H54 (cell line): ENCODE measurements at regions not wholly inside any gene's neighbourhood (a gene's known extent, or its start where the extent isn't known, plus 50 kb on each side); places are given as distances from the start of the nearest gene placed in this dataset.
"Not testable (repeated sequence)": the region's sequence is repeated elsewhere in the genome, so short reads cannot be mapped to it uniquely, and the experiment has no call there.

Experiments used
- DNase-seq: peaks from one replicate; pipeline ENCODE4 v3.0.0; 2011; ENCODE audit warnings: low spot score, mixed read lengths; ENCODE audit not compliant: insufficient read length
- FAIRE-seq: peaks from 3 replicates; lab custom pipeline; 2011; peaks lifted over from hg19 to GRCh38; lab: Jason Lieb, UNC
- POLR2A ChIP-seq: IDR thresholded peaks from 2 replicates; pipeline ENCODE4 v1.6.1; 2011; ENCODE audit warnings: low read depth, mild to moderate bottlenecking, low read length

DNA sequence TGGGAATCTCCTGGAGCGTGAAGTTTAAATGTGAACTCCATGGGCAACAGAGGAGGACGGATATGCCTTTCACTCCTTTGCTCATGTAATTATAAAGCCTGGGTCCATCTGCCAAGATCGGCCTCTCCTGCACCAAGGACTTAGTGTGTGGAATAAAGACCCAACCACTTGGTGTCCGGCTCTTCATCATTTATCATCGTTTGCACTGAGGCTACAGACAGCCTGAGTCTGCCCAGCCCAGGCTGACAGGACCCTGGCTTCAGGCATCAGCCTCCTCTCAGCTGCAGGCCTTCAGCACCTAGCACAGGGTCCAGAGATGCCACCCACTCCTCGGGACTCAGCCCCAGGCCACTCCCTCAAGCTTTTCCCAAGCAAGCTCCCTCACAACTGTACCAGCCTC lies 206.8 kb upstream of the IPO5 start:
- FAIRE-seq (no peak), DNase-seq (no peak)
- TF ChIP-seq POLR2A, result no peak

- no peak for TF ChIP-seq POLR2A
- DNase-seq (peak; percentile 28), FAIRE-seq (peak; percentile 60)
Measured at GRCh38 chr13:97749174-97749573, 204.3 kb upstream of the IPO5 start.

DNA sequence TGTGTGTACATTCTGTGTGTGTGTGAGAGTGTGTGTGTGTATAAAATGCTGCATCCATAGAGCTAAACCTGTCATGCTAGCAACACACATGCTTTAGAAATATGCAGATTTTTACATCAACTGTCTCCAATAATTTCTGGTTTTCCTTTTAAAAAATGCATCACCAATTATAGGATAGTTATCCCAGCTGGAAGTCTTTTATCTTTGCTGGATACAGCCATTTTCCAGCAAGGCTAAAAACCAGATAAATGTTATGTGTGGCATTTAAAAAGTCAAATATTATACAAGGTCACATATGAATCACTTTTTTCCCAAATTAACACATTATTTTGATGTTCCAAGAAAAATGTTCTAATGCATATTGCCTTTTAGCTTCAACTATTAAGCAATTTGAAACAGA lies 202.0 kb upstream of the IPO5 start:
- DNase-seq (no peak), FAIRE-seq (no peak)
- TF ChIP-seq POLR2A, result no peak

DNA sequence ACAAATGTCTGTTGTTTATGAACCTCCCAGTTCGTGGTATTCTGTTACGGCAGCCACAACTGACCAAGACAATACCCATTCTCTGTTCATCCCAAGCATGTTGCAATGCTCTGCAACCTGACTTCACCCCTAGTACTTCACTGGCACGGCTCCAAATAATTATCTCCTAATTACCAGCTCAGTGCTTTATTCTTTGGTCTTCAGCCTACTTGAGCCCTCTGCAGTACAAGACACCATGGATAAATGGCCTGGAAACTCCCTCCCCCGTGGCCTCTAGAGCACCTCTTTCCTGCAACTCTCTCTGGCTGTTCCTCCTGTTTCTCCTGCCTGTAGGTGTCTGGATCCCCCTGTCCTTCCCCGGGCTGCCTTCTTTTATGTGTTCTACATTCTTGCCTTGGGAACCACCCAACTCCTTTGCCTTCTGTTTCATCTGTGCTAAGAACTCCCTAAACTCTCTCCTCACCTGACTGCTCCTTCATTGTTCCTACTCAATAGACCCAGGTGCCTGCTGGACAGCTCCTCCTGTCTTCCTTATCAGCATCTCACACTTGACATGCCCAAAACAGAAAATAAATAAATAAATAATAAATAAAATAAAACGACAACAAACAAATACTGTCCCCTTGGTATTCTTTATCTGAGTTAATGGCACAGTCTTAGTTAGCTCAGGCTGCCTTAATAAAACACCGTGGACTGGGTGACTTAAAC lies 200.4 kb upstream of the IPO5 start:
- no peak for TF ChIP-seq POLR2A
- DNase-seq, result no peak
- FAIRE-seq, result no peak

GRCh38 chr13:97753942-97754670 lies 199.4 kb upstream of the IPO5 start:
- DNase-seq (no peak), FAIRE-seq (no peak)
- TF ChIP-seq POLR2A, result no peak

DNA sequence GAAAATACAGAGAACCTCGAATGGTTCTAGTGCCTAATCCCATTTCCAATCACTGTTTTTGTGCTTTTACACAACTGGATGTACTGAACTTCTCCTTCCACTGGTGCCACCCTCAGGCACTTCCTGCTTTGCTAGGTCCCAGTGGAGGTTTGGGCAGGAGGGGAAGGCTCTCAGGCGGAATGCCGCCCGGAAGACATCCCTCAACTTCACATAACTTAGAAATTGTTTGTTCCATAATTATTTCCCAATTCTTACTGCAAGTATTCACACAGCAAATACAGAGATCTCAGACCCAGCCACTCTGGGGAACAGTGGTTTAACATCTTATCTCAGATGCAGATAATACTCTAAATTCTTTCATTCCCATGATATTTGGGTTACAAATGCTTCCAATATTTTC lies 195.7 kb upstream of the IPO5 start:
- TF ChIP-seq POLR2A, result no peak
- FAIRE-seq (no peak), DNase-seq (no peak)

GRCh38 chr13:97758317-97758716 lies 195.2 kb upstream of the IPO5 start:
- no peak for TF ChIP-seq POLR2A
- no peak for FAIRE-seq
- no peak for DNase-seq

DNA sequence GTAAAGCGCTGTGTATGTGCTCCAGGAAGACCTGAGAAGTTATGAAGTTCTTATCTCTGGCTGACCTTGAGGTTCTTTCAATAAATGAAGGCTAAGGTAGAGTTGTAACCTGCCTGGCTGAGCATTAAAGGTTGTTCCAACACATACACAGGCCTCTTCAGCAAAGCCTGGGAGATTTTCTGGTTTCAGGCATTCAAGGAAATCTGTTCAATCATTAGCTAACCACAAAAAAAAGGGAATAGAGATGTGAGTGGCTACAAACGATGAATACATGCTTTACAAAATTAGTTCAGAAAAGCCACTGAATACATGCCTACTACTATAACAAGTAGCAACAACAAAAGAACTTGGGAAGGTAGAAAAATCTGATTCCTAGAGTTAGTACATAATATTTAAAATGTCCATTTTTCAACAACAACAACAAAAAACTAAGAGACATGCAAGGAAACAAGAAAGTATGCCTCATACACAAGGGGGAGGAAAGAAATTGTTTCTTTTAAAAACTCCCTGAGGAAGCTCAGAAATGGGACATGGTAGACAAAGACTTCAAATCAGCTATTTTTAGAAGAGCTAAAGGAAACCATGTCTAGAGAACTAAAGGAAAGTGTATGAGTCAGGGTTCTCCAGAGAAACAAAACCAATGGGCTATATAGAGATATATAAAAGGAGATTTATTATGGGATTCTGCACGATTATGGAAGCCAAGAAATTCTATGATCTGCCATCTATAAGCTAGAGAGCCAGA lies 191.5 kb upstream of the IPO5 start:
- no peak for FAIRE-seq
- no peak for TF ChIP-seq POLR2A
- DNase-seq, result no peak

DNA sequence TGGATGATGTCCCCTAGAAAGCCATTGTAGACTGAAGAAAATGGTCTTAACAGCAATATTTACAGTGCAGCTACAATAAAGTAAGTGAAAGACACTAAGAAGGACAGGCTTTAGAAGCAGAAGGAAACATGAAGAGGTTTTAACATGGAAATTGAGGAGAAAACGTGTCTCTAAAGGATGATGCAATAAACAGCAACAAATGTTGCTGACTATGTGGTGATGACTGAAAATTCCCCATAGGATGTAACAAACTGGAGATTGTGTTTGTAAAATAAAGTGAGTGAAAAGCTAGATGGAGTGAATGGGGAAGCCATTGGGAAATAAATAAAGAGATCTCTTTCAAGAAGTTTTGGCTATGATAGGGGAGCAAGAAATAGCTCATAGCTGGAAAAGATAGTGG lies 186.7 kb upstream of the IPO5 start:
- no peak for FAIRE-seq
- TF ChIP-seq POLR2A, result no peak
- DNase-seq, result no peak

- no peak for TF ChIP-seq POLR2A
- FAIRE-seq (no peak), DNase-seq (no peak)
Measured at GRCh38 chr13:97768134-97768533, 185.3 kb upstream of the IPO5 start.

DNA sequence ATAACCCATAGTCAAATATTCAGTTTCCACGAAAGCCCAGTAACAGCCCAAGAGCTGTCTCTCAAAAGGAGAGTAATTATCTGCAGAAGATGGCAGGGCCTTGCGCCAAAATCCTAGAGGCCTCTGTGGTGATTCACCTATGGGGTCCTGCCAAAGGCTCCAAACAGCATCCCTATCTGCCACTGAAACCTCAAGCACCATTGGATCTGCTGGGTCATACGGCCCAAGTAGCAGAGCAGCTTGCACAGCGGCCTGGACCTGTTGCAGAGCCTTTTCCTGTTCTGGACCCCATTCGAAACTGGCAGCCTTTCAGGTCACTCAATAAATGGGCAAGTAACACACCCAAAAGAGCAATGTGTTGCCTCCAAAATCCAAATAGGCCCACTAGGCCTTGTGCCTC lies 183.2 kb upstream of the IPO5 start:
- DNase-seq, FAIRE-seq: not testable (repeated sequence)

- DNase-seq, FAIRE-seq: not testable (repeated sequence)
Measured at GRCh38 chr13:97772466-97772865, 181.0 kb upstream of the IPO5 start.

DNA sequence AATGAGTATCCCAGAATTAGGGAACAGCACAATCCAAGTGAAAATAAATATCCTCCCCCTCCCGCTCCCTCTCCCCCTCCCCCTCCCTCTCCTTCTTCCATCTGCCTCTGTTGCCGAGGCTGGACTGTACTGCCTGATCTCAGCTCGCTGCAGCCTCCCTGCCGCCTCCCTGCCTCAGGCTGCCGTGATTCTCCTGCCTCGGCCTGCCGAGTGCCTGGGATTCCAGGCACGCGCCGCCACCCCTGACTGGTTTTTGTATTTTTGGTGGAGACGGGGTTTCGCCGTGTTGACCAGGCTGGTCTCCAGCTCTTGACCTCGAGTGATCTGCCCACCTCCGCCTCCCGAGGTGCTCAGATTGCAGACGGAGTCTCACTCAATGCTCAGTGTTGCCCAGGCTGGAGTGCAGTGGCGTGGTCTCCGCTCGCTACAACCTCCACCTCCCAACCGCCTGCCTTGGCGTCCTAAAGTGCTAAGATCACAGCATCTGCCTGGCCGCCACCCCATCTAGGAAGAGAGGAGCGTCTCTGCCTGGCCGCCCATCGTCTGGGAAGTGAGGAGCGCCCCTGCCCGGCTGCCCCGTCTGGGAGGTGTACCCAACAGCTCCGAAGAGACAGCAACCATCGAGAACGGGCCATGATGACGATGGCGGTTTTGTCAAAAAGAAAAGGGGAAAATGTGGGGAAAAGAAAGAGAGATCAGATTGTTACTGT lies 178.9 kb upstream of the IPO5 start:
- FAIRE-seq, DNase-seq: not testable (repeated sequence)

- no peak for TF ChIP-seq POLR2A
- DNase-seq (no peak), FAIRE-seq (no peak)
Measured at GRCh38 chr13:97780486-97780885, 173.0 kb upstream of the IPO5 start.
